H1 (cell line): ENCODE measurements at regions not wholly inside any gene's neighbourhood (a gene's known extent, or its start where the extent isn't known, plus 50 kb on each side); places are given as distances from the start of the nearest gene placed in this dataset.
"Not testable (repeated sequence)": the region's sequence is repeated elsewhere in the genome, so short reads cannot be mapped to it uniquely, and the experiment has no call there.

Experiments
- CTCF ChIA-PET: fragments of 300-600 bp; sonication (Branson Sonifier 250); formaldehyde crosslinking; loops from one replicate; lab custom pipeline; 2021; ENCODE audit not compliant: partially characterized antibody; lab: Charles Lee
- POLR2A ChIA-PET: fragments of 300-600 bp; sonication (Branson Sonifier 250); formaldehyde crosslinking; loops from one replicate; lab custom pipeline; 2021; ENCODE audit warnings: inconsistent platforms; ENCODE audit not compliant: partially characterized antibody; lab: Charles Lee
- DNase-seq, 2 experiments: peaks; one replicate each; pipeline versions ENCODE4 v3.0.0 to v3.0.0-alpha.2; 2010 to 2022; ENCODE audit warnings: low spot score in 2 of 2, low read depth in 1 of 2, mixed read lengths in 1 of 2
- FAIRE-seq: peaks from 2 replicates; lab custom pipeline; 2011; peaks lifted over from hg19 to GRCh38; lab: Jason Lieb, UNC
- H2AFZ ChIP-seq: 2 replicates; pipeline ENCODE4 v1.8.1; 2012; ENCODE audit warnings: low read length, inconsistent platforms
- H2AK5ac ChIP-seq: 2 replicates; pipeline ENCODE4 v1.6.1; 2013; ENCODE audit warnings: low read depth, low read length
- H2BK120ac ChIP-seq: replicated peaks from 2 replicates; pipeline ENCODE3; 2013; ENCODE audit warnings: low read depth, low read length, inconsistent platforms
- H2BK12ac ChIP-seq: 2 replicates; pipeline ENCODE4 v1.6.1; 2013; ENCODE audit warnings: low read depth, low read length
- H2BK15ac ChIP-seq: 2 replicates; pipeline ENCODE4 v1.6.1; 2013; ENCODE audit warnings: low read length
- H2BK20ac ChIP-seq: 2 replicates; pipeline ENCODE4 v1.6.1; 2013; ENCODE audit warnings: low read length
- H2BK5ac ChIP-seq: 2 replicates; pipeline ENCODE4 v1.6.1; 2013; ENCODE audit warnings: low read depth, low read length
- H3K14ac ChIP-seq: 2 replicates; pipeline ENCODE4 v1.6.1; 2013; ENCODE audit warnings: inconsistent platforms; ENCODE audit not compliant: insufficient read length
- H3K18ac ChIP-seq: 2 replicates; pipeline ENCODE4 v1.6.1; 2013; ENCODE audit warnings: low read length; ENCODE audit errors: extremely low read depth
- H3K23ac ChIP-seq: 2 replicates; pipeline ENCODE4 v1.6.1; 2013; ENCODE audit warnings: inconsistent platforms; ENCODE audit not compliant: insufficient read length
- H3K23me2 ChIP-seq: 2 replicates; pipeline ENCODE4 v1.6.1; 2013; ENCODE audit warnings: low read depth, low read length
- H3K27ac ChIP-seq: 2 replicates; pipeline ENCODE4 v1.6.1; 2011; ENCODE audit warnings: low read depth, low read length, inconsistent platforms
- H3K27me3 ChIP-seq, 4 experiments: replicated peaks in 1 of 4; 1 replicate in 1 of 4; 2 replicates in 3 of 4; pipeline versions ENCODE4 v1.6.1 to v1.8.1; 2011 to 2013; ENCODE audit warnings: low read length in 3 of 4, mild to moderate bottlenecking in 3 of 4, inconsistent platforms in 2 of 4, mixed read lengths in 2 of 4, moderate library complexity in 1 of 4; ENCODE audit not compliant: control insufficient read depth in 3 of 4, insufficient read depth in 3 of 4; ENCODE audit errors: extremely low read depth in 1 of 4
- H3K36me3 ChIP-seq, 4 experiments: 2 replicates each; pipeline versions ENCODE4 v1.6.1 to v1.8.1; 2011 to 2013; ENCODE audit warnings: mild to moderate bottlenecking in 4 of 4, low read length in 3 of 4, moderate library complexity in 2 of 4, control low read depth in 1 of 4, inconsistent platforms in 1 of 4; ENCODE audit not compliant: insufficient read depth in 4 of 4, control insufficient read depth in 2 of 4
- H3K4ac ChIP-seq: replicated peaks from 2 replicates; pipeline ENCODE3; 2013; ENCODE audit warnings: low read length, low read depth, mixed read lengths, inconsistent platforms; ENCODE audit not compliant: insufficient read length
- H3K4me1 ChIP-seq, 4 experiments: replicated peaks in 1 of 4; 1 replicate in 1 of 4; 2 replicates in 3 of 4; pipeline versions ENCODE4 v1.6.1 to v1.8.1; 2011 to 2013; ENCODE audit warnings: low read length in 3 of 4, inconsistent platforms in 2 of 4, mixed read lengths in 1 of 4; ENCODE audit not compliant: insufficient read depth in 4 of 4, control insufficient read depth in 3 of 4
- H3K4me2 ChIP-seq, 2 experiments: 2 replicates each; pipeline versions ENCODE4 v1.6.1 to v1.8.1; 2011 to 2013; ENCODE audit warnings: low read depth in 2 of 2, low read length in 2 of 2, control low read depth in 1 of 2, inconsistent platforms in 1 of 2, mild to moderate bottlenecking in 1 of 2; ENCODE audit not compliant: insufficient read depth in 1 of 2
- H3K4me3 ChIP-seq, 4 experiments: fragments of 200-600, 300-600 bp in 1 of 4; sonication (generic), shearing (Covaris generic), sonication (Bioruptor Twin) in 1 of 4; 2 replicates each; pipeline versions ENCODE4 v1.5.1 to v1.8.1; 2011 to 2016; ENCODE audit warnings: low read length in 4 of 4, low read depth in 3 of 4, control low read depth in 2 of 4, inconsistent platforms in 2 of 4, mild to moderate bottlenecking in 2 of 4, mixed read lengths in 1 of 4, moderate library complexity in 1 of 4; ENCODE audit not compliant: insufficient read depth in 2 of 4; ENCODE audit errors: extremely low read depth in 1 of 4
- H3K56ac ChIP-seq: replicated peaks from 2 replicates; pipeline ENCODE3; 2013; ENCODE audit warnings: low read depth, mild to moderate bottlenecking, mixed read lengths, low read length, inconsistent platforms; ENCODE audit not compliant: insufficient read length
- H3K79me1 ChIP-seq: 2 replicates; pipeline ENCODE4 v1.6.1; 2013; ENCODE audit warnings: low read depth, low read length, control low read depth
- H3K79me2 ChIP-seq, 2 experiments: 2 replicates each; pipeline versions ENCODE4 v1.6.1 to v1.8.1; 2012 to 2013; ENCODE audit warnings: low read length in 2 of 2, mild to moderate bottlenecking in 2 of 2, inconsistent platforms in 1 of 2; ENCODE audit not compliant: insufficient read depth in 2 of 2, control insufficient read depth in 1 of 2
- H3K9ac ChIP-seq, 4 experiments: replicated peaks in 1 of 4; 1 replicate in 1 of 4; 2 replicates in 3 of 4; pipeline versions ENCODE4 v1.6.1 to v1.8.1; 2011 to 2013; ENCODE audit warnings: low read depth in 3 of 4, low read length in 3 of 4, control low read depth in 2 of 4, mild to moderate bottlenecking in 2 of 4, moderate library complexity in 2 of 4, inconsistent platforms in 1 of 4; ENCODE audit errors: extremely low read depth in 1 of 4
- H3K9me3 ChIP-seq, 2 experiments: 2 replicates each; pipeline versions ENCODE4 v1.6.1 to v1.8.1; 2012 to 2013; ENCODE audit warnings: mild to moderate bottlenecking in 2 of 2, moderate library complexity in 2 of 2, control low read depth in 1 of 2, inconsistent platforms in 1 of 2, low read depth in 1 of 2, low read length in 1 of 2, mixed read lengths in 1 of 2; ENCODE audit not compliant: insufficient read depth in 2 of 2
- H4K20me1 ChIP-seq, 2 experiments: replicated peaks in 1 of 2; 2 replicates each; pipeline versions ENCODE3 to v1.8.1; 2011 to 2013; ENCODE audit warnings: inconsistent platforms in 2 of 2, low read length in 2 of 2, mild to moderate bottlenecking in 1 of 2; ENCODE audit not compliant: insufficient read depth in 2 of 2, control insufficient read depth in 1 of 2
- H4K5ac ChIP-seq: 2 replicates; pipeline ENCODE4 v1.6.1; 2013; ENCODE audit warnings: low read length, low read depth, mixed read lengths, inconsistent platforms; ENCODE audit not compliant: insufficient read length
- H4K8ac ChIP-seq: 2 replicates; pipeline ENCODE4 v1.8.0; 2013; ENCODE audit warnings: mild to moderate bottlenecking, moderate library complexity, low read length, inconsistent platforms; ENCODE audit not compliant: insufficient read depth; ENCODE audit errors: extremely low read depth
- H4K91ac ChIP-seq: replicated peaks from 2 replicates; pipeline ENCODE3; 2013; ENCODE audit warnings: low read length, mixed read lengths, inconsistent platforms; ENCODE audit not compliant: insufficient read length

- POLR2A ChIA-PET, H3K27me3 ChIP-seq, H3K9ac ChIP-seq, H3K23ac ChIP-seq, CTCF ChIA-PET, H3K27ac ChIP-seq, H2BK120ac ChIP-seq, H3K18ac ChIP-seq, H2BK5ac ChIP-seq, H4K91ac ChIP-seq, H3K56ac ChIP-seq, H2AK5ac ChIP-seq, H3K79me2 ChIP-seq, H3K4me2 ChIP-seq, H2BK20ac ChIP-seq, FAIRE-seq, H2BK12ac ChIP-seq, H3K79me1 ChIP-seq, H2BK15ac ChIP-seq, DNase-seq, H4K8ac ChIP-seq, H4K5ac ChIP-seq, H3K23me2 ChIP-seq, H3K36me3 ChIP-seq, H3K4me1 ChIP-seq, H3K4ac ChIP-seq, H2AFZ ChIP-seq, H4K20me1 ChIP-seq, H3K14ac ChIP-seq, H3K4me3 ChIP-seq: not testable (repeated sequence)
- H3K9me3 ChIP-seq, result peaks cover 6 to 18% of the 10 kb centered on the region in 2 experiments; a peak in 3 of 4 replicates
Observed at GRCh38 chr17:27373695-27374094, 79.8 kb downstream of the WSB1 start.
